GM19463 (cell line): ENCODE measurements at regions not wholly inside any gene's neighbourhood (a gene's known extent, or its start where the extent isn't known, plus 50 kb on each side); places are given as distances from the start of the nearest gene placed in this dataset.
"Not testable (repeated sequence)": the region's sequence is repeated elsewhere in the genome, so short reads cannot be mapped to it uniquely, and the experiment has no call there.

Experiments used
- ATAC-seq: cut with Tn5 transposase; IDR thresholded peaks from one replicate; pipeline ENCODE4 v1.9.1; 2021; ENCODE audit warnings: mild to moderate bottlenecking, moderate library complexity; ENCODE audit not compliant: unreplicated experiment

GRCh38 chr16:85202051-85202601, 89.9 kb upstream of the CIBAR2 start:
- no peak for ATAC-seq

DNA sequence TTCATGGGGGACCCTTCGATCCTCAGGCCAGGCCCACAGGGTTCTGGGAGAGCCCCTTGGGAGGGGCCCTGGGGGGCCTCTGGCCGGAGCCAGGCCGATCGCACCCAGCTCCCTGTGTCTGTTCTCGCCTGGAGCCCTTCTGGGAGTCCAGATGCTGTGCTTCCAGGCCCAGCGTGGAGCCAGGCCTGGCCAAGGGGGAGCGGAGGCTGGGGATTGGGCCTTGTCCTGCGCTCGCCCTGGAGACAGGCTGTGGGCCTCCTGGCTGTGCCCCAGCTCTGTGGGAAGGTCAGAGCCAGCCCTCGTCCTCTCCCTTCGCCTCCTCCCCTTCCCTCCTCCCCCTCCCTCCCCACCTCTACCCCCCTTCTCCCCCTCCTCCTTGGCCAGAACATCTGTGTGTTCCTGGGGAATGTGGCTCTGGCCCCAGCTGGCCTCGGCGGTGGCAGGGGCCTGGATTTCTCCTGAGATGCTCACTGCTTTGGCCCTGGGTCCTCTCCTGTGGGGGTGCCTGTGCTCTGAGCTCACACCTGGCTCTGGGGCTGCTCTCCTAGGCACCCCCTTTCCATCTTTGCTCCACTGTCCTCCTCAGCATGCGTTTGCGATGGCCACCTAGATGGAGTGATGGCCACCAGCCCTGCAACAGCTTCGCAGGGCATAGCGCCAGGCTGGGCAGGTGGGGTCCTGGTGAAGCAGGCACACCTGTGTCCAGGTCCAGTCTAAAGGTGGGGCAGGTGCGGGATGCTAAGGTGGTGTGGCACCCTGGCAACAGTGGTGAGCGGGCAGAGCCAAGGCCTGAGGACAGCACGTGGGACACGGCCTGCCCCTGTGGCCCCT, 90.6 kb upstream of the CIBAR2 start:
- ATAC-seq, result no peak

DNA sequence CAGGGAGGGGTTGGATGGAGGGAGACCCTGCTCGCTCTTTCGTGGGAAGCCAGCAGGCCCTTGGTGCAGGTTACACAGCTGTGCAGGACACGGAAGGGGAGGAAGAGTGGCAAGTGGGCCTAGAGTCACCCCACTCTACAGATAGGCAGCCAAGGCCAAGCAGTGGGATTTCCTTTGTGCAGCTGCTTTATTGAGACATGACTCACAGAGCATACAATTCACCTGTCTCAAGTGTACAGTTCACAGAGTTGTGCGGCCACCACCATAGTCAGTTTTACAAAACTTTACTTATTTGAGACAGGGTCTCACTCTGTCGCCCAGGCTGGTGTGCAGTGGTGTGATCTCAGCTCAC, 91.2 kb upstream of the CIBAR2 start:
- ATAC-seq, result no peak

DNA sequence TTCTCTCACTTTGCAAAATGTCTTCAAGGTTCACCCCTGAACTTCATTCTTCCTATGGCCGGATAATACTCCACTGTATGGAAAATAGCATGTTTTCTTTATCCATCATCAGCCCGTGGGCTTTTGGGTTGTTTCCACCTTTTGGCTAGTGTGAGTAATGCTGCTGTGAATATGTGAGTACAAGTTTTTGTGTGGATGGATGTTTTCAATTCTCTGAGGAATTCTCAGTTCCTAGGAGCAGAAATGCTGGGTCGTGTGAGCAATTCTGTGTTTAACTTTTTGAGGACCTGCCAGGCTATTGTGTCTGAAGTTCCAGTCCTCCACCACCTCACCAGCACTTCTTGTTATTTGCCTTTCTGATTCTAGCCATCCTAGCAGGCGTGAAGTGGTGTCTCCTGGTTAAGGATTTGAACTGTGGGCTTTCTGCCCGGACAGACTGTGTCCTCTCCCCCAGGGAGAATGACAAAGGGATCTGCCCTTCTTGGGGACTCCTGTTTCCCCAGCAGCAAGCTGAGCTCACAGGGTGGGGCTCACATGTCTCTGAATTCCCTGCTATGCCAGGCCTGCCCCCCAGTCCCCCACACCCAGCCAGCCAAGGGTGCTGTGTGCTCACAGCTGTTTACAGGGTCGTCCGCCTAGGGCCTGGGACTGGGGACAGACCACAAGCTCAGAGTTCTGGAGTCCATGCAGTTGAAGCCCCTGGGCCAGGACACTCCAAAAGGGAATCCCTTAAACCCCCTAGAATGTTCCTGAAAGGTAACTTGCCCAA, 92.2 kb upstream of the CIBAR2 start:
- no peak for ATAC-seq

DNA sequence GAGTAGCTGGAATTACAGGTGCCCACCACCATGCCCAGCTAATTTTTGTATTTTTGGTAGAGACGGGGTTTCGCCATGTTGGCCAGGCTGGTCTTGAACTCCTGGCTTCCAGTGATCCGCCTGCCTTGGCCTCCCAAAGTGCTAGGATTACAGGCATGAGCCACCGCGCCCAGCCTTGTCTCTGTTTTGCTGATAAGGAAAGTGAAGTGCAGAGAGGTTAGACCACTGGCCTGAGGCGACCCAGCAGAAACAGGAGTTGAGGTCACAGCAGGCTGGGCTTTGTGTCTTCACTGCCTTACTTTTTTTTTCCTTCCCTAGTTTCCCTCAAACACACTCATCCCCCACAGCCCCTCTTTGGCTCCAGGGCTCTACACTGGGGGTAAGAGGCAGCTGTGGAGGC, 93.0 kb upstream of the CIBAR2 start:
- not testable (repeated sequence) for ATAC-seq

DNA sequence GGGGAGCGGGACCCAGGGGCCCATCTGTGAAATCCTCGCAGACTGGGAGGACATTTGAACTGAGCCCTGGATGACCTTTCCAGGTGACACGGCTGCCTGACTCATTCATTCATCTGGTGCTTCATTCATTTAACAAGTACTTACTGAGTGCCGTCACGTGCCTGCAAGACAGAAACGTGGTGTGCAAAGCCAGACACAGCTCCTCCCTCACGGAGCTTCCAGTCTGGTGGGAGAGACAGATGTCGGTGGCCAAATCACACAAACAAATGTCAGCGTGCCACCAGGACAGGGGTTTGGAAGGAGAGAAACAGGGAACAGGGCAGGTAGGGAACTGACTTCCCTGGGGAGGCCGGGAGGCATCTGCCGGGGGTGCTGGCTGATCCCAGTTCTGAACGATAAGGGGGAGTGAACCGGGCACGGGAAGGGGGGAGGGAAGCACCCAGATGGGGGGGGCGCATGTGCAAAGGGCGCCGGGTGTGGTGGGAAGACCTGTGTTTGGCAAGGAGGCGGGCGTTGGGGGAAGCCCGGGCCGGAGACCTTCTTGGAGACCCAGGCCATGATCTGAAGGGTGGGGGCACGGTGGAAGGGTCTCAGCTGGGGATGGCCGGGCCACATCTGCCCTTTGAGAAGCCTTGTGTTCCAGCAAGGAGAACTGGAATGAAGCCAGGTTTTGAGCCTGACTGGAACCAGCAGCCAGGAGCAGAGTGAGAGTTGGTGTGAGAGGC, 93.6 kb upstream of the CIBAR2 start:
- no peak for ATAC-seq

DNA sequence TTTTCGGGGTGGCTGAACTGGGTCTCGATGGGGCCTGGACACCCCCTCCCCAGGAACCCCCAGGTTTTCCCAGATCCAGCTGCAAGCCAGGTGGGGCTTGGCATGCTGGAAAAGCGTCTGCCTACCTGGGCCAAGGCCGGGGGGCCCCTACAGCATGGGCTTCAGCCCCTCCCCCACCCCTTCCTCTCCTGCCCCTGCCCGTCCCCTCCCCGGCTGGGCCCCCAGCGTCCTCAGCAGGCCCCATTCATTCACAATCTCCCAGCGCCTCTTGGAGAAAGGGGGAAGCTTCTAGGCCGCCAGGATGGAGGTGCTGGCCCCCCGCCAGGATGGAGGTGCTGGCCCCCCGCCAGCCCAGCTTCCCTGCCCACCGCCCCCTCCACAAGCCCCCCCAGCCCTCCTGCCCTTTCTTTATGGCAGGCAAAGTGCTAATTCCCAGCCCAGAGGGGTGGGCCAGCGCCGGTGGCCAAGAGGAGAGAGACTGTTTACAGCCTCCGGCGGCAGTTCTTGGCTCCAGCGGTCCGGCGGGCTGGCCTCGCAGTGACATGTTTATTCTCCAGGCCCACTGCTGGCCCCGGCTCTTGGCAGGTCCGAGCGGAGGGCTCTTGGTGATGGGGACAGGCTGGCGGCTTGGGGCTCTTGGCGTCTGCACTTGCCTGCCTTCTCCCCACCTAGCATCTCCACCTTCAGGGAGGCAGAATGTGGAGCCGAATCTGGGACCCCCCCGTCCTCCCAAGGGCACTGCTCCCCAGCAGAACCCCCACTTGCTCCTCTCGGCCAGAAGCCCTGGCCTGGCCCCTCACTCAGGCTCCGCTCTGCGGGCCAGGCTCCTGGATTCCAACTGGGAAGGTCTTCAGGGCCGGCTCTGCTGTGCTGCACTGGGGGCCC, 94.4 kb upstream of the CIBAR2 start:
- ATAC-seq, result no peak

DNA sequence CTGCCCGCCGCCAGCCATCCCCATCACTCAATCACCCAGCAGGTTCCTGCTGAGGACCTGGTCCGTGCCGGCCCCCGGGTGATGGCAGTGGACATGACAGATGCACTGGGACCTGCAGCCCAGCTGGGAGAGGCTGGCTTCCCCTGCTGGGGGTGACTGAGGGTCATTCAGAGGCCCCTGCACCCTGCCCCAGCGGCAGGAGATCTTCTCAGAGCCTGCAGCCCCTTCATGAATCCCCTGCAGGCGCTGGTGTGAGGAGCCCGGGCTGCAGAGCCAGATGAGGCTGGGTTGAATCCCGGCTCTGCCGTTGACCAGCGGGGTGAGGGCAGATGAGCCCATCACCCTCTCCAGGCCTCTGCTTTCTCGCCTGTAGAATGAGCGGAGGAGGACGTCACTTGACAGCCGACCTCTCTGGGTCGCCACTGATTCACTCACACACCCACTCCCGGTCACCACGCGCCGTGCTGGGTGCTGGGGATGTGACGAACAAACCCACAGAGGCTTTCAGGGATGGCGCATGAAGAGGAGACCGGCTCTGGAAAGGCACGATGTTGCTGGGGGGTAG, 95.2 kb upstream of the CIBAR2 start:
- ATAC-seq, result no peak

GRCh38 chr16:85208181-85208580, 95.9 kb upstream of the CIBAR2 start:
- no peak for ATAC-seq

DNA sequence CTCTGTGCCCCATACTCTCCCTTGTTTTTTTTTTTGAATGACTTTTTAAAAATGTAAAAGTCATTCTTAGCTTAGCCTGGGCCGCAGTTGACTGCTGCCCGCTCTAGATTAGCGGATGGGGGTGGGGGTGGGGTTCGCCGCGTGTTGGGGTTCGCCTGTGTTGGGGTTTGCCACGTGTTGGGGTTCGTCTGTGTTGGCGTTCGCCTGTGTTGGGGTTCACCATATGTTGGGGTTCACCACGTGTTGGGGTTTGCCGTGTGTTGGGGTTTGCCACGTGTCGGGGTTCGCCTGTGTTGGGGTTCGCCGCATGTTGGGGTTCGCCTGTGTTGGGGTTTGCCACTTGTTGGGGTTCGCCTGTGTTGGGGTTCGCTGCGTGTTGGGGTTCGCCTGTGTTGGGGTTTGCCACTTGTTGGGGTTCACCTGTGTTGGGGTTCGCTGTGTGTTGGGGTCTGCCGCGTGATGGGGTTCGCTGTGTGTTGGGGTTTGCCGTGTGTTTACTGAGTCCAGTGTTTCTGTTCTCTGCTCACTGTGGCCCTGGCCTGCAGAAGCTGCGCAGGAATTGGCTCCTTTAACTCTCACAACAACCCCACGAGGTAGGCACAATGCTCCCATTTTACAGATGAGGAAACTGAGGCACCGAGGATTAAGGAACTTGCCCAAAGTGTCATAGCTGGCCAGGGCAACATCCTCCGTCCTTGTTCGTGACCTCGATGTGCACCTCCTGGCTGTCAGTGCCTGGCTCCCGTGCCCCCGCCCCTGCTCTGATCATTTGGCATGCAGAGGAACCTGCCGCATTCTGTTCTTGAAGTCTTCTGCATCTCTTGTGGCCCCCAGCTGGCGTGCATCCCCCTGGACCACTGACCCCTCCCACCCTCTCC, 96.6 kb upstream of the CIBAR2 start:
- no peak for ATAC-seq

- no peak for ATAC-seq
Observed at GRCh38 chr16:85209526-85210121, 97.4 kb upstream of the CIBAR2 start.

- ATAC-seq, result no peak
Observed at GRCh38 chr16:85210423-85211169, 98.3 kb upstream of the CIBAR2 start.

DNA sequence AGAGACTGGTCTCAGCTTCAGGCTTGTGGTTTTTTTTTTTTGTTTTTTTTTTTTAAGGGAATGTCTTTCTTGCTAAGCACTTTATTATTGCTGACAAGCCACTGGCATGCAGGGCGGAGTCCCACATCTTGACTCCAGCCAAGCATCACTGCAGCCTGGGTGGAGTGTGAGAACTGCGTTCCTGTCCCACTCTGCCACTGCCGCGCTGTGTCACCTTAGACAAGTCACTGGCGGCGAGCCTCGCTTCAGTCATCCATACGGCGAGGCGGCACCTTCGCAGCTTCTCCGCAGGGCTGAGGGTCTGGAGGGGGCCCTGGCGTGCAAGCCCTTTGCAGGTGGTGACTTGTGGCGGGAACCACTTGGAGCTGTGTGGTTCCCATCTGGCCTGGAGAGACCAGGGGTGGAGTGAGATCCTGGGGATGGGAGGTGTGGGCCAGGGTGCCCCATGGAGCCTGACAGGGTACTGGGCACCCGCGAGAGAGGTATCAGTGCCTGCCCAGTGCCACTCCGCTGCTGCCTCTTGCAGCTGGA, 99.1 kb upstream of the CIBAR2 start:
- no peak for ATAC-seq

DNA sequence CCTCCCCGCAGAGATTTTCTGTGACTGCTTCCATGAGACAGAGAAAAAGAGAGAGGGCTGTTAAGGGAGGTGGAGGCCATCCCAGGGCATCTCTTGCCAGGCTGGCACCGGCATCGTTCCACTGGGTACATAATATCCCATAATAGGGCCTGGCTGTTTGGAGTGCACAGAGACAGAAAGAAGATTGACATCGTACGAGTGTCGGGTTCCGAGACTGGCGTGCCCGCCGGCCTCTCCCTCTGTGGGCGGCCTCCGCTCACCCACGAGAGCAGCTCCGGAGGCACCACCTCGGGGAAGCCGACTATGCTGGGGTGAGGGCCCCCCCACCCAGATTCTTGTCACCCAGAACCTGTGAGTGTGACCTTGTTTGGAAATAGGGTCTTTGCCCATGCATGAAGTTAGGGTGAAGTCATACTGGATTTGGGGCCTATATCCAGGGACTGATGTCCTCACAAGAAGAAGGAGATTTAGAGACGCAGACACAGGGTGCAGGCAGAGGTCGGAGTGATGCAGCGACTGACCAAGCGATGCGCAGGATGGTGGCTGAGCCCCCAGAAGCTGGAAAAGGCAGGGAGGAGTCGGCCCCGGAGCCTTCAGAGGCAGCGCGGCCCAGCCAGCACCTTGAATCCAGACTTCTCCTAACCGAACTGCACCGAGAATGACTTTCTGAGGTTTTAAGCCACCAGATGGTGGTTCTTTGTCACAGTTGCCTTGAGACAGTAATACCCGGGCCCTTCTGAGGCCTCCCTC, 101.8 kb upstream of the CIBAR2 start:
- ATAC-seq, result no peak

DNA sequence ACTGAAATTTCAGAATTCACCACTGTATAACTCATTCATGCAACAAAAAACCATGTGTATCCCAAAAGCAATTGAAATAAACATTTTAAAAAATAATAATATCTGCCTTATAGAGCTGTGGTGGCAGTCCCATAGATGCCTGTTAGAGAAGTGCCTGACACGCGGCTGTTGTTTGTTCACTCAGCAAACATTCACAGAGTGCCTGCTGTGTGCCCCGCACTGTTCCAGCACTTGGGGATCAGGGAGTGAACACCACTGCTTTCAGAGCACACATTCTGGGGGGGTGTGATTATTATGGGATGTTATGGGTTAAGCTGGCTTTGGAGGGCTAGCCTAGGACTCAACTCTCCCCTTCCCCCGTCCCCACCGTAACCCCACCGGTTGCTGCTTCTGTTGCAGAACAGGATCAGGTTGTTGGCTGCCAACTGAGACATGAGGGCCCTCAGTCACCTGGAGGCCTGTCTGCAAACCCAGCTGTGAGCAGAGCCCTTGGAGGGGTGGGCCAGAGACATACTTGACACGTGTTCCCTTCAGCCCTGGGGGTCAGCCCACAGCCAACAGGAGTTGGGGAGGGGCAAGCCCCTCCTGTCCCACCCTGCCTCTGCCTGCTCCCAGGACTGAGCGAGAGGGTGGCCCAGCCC, 103.3 kb upstream of the CIBAR2 start:
- ATAC-seq, result no peak

GRCh38 chr16:85216522-85217375, 104.5 kb upstream of the CIBAR2 start:
- ATAC-seq, result no peak
